GM23338 (cell line): ENCODE measurements at regions not wholly inside any gene's neighbourhood (a gene's known extent, or its start where the extent isn't known, plus 50 kb on each side); places are given as distances from the start of the nearest gene placed in this dataset.

Experiments
- ATAC-seq: fragments of 200-7000 bp; cut with Tn5 transposase; 3 replicates; pipeline ENCODE4 v1.9.1; 2020
- DNase-seq: peaks from one replicate; pipeline ENCODE4 v3.0.0-alpha.2; 2015; ENCODE audit warnings: low spot score
- H2AFZ ChIP-seq: fragments of 200-600 bp; sonication (generic); 2 replicates; pipeline ENCODE4 v1.8.0; 2016; ENCODE audit warnings: antibody characterized with exemption, mild to moderate bottlenecking, moderate library complexity
- H3F3A ChIP-seq: fragments of 200-600 bp; sonication (generic); replicated peaks from 2 replicates; pipeline ENCODE4 v1.8.0; 2017; ENCODE audit warnings: antibody characterized with exemption, mixed run types, low read depth
- H3K27ac ChIP-seq: fragments of 200-600 bp; sonication (generic); 2 replicates; pipeline ENCODE4 v1.6.1; 2016; ENCODE audit warnings: low read depth
- H3K27me3 ChIP-seq: fragments of 200-600 bp; sonication (generic); 2 replicates; pipeline ENCODE4 v1.8.0; 2016; ENCODE audit warnings: mild to moderate bottlenecking, mixed run types, moderate library complexity; ENCODE audit not compliant: insufficient read depth
- H3K36me3 ChIP-seq: fragments of 200-600 bp; sonication (generic); 2 replicates; pipeline ENCODE4 v1.8.0; 2016; ENCODE audit warnings: mild to moderate bottlenecking; ENCODE audit not compliant: insufficient read depth
- H3K4me1 ChIP-seq: fragments of 200-600 bp; sonication (generic); 2 replicates; pipeline ENCODE4 v1.8.0; 2016; ENCODE audit warnings: mild to moderate bottlenecking, moderate library complexity; ENCODE audit not compliant: insufficient read depth
- H3K4me2 ChIP-seq: fragments of 200-600 bp; sonication (generic); 2 replicates; pipeline ENCODE4 v1.7.1; 2017; ENCODE audit warnings: mixed run types
- H3K4me3 ChIP-seq: fragments of 200-600 bp; sonication (generic); 2 replicates; pipeline ENCODE4 v1.6.1; 2016; ENCODE audit warnings: mixed run types
- H3K79me2 ChIP-seq: fragments of 200-600 bp; sonication (generic); replicated peaks from 2 replicates; pipeline ENCODE4 v1.8.0; 2017; ENCODE audit warnings: mild to moderate bottlenecking; ENCODE audit not compliant: insufficient read depth
- H3K9me2 ChIP-seq: fragments of 200-600 bp; sonication (generic); 2 replicates; pipeline ENCODE4 v1.8.0; 2017; ENCODE audit not compliant: insufficient read depth
- H4K20me1 ChIP-seq: fragments of 200-600 bp; sonication (generic); replicated peaks from 2 replicates; pipeline ENCODE4 v1.8.0; 2017; ENCODE audit warnings: mild to moderate bottlenecking; ENCODE audit not compliant: insufficient read depth
- H3K27ac Mint-ChIP-seq: 2 replicates; pipeline ENCODE4 v1.8.0; 2020; ENCODE audit warnings: inconsistent platforms, mild to moderate bottlenecking, moderate library complexity, mixed read lengths
- H3K27me3 Mint-ChIP-seq: 3 replicates; pipeline ENCODE4 v1.8.0; 2022; ENCODE audit warnings: low read depth, mild to moderate bottlenecking, moderate library complexity, mixed read lengths, inconsistent platforms; ENCODE audit not compliant: insufficient read depth, poor library complexity
- H3K36me3 Mint-ChIP-seq: 3 replicates; pipeline ENCODE4 v1.8.0; 2021; ENCODE audit warnings: low read depth, mild to moderate bottlenecking, inconsistent platforms, moderate library complexity, mixed read lengths
- H3K4me1 Mint-ChIP-seq: 3 replicates; pipeline ENCODE4 v1.8.0; 2020; ENCODE audit warnings: mild to moderate bottlenecking, inconsistent platforms, mixed read lengths
- H3K4me3 Mint-ChIP-seq: 3 replicates; pipeline ENCODE4 v1.8.0; 2021; ENCODE audit warnings: moderate library complexity, mild to moderate bottlenecking, inconsistent platforms, mixed read lengths
- H3K9me3 Mint-ChIP-seq: 3 replicates; pipeline ENCODE4 v1.8.0; 2020; ENCODE audit warnings: moderate library complexity, mild to moderate bottlenecking, inconsistent platforms, mixed read lengths
- JUNB ChIP-seq: IDR thresholded peaks from one replicate; pipeline ENCODE4 v1.6.1; 2016; ENCODE audit warnings: antibody characterized with exemption; ENCODE audit not compliant: unreplicated experiment
- REST ChIP-seq: IDR thresholded peaks from one replicate; pipeline ENCODE4 v1.6.1; 2018; ENCODE audit warnings: antibody characterized with exemption; ENCODE audit not compliant: unreplicated experiment
- ZNF331 ChIP-seq: fragments of 250-450 bp; sonication (Bioruptor Pico); IDR thresholded peaks from 2 replicates; pipeline ENCODE4 v1.5.0; 2020; ENCODE audit warnings: low read depth, mild to moderate bottlenecking, moderate library complexity
- ZNF462 ChIP-seq: fragments of 250-450 bp; sonication (Bioruptor Pico); IDR thresholded peaks from 2 replicates; pipeline ENCODE4 v1.5.0; 2020; ENCODE audit warnings: mild to moderate bottlenecking, moderate library complexity

GRCh38 chr1:98384461-98385141 lies 276.9 kb upstream of the SNX7 start:
- H3K27me3 Mint-ChIP-seq: no peaks in the 10 kb centered on the region
- H3K79me2 ChIP-seq: no peaks in the 10 kb centered on the region
- H3K27ac Mint-ChIP-seq: no peak overlapping the region
- H3K9me2 ChIP-seq: no peaks in the 10 kb centered on the region
- H3K9me3 Mint-ChIP-seq: no peaks in the 10 kb centered on the region
- DNase-seq (no peak), ATAC-seq (no peak)
- no peaks in the 10 kb centered on the region for H3K27me3 ChIP-seq
- H3K27ac ChIP-seq: no peak overlapping the region
- no peaks in the 10 kb centered on the region for H3F3A ChIP-seq
- no peaks in the 10 kb centered on the region for H4K20me1 ChIP-seq
- H3K4me1 ChIP-seq: no peaks in the 10 kb centered on the region
- H3K4me3 Mint-ChIP-seq: no peak overlapping the region
- H2AFZ ChIP-seq: no peak overlapping the region
- TF ChIP-seq ZNF462 (no peak), ZNF331 (no peak), JUNB (no peak), REST (no peak)
- peaks cover 4% of the 10 kb centered on the region; the same call in 1 of the 3 replicates for H3K4me1 Mint-ChIP-seq
- H3K4me2 ChIP-seq: no peak overlapping the region
- no peak overlapping the region for H3K4me3 ChIP-seq
- no peaks in the 10 kb centered on the region for H3K36me3 Mint-ChIP-seq
- no peaks in the 10 kb centered on the region for H3K36me3 ChIP-seq
